ENCODE measurements at regions not wholly inside any gene's neighbourhood (a gene's known extent, or its start where the extent isn't known, plus 50 kb on each side); places are given as distances from the start of the nearest gene placed in this dataset.
"Not testable (repeated sequence)": the region's sequence is repeated elsewhere in the genome, so short reads cannot be mapped to it uniquely, and the experiment has no call there.

DNA sequence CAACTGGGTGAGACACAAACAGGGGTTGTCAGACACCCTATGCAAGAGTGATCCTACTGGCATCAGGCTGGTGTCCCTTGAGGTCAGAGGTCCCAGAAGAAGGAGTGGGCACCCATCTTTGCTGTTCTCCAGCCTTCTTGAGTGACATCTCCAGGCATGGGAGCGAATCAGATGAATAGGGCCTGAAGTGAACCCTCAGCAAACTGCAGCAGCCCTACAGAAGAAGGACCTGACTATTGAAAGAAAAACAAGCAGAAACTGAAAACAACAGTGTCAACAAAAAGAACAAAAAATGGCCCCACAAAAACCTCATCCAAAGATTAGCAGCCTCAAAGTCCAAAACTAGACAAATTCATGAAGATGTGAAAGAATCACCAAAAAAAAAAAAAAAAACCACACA, 1229.7 kb upstream of the CRIM1 start:
- no peak for DNase-seq

DNA sequence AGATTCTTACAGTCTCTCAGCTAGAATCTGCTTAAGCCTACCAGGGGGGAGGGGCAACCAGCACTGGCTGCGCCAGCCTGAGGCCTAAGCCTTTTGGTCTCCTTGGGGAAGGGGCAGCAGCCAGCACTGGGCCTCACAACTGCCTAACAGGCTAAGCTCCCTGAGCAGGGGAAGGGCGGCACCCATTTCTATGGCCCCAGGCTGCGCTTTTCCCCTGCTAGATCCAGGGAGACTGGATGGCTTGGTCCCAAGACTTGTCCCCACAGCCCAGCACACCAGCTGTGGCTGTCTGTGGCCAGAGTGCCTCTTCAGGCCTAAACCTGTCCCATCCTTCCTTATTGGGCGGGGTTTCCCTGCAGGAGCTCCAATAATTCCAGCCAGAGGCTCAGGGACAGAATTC, 1230.3 kb upstream of the CRIM1 start:
- no peak for DNase-seq

DNA sequence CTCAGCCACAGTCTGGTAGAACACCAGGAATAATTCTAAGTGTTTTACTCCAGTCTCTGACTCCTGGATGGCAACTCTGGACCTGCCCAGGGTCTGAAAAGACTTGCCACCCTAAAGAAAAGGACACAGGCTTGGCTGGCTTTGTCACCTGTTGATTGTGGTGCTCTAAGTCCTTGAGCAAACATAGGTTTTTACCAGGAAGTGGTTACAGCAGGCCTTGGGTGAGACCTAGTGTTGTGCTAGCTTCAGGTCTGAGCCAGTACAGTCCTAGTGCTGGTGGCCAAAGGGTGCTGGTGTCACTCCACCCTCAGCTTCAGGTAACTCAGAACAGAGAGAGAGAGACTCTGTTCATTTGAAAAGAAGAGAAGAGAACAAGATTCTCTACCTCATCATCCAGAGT, 1239.4 kb upstream of the CRIM1 start:
- no peak for DNase-seq

DNA sequence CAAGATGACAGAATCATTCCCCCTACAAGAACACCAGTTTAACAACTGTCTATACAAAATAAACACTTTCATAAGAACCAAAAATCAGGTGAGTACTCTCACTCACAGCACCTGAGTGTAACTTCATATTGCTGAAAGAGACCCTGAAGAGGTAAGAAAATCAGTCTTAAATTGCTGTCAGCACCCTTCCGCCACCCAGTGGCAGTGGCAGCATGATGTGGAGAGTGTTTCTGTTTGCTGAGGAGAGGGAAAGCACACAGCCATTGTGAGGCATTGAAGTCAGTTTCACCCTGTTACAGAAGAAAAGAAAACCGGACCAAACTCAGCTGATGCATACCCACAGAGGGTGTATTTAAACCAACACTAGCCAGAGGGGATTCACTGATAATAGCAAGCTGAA, 1240.8 kb upstream of the CRIM1 start:
- no peak for DNase-seq

DNA sequence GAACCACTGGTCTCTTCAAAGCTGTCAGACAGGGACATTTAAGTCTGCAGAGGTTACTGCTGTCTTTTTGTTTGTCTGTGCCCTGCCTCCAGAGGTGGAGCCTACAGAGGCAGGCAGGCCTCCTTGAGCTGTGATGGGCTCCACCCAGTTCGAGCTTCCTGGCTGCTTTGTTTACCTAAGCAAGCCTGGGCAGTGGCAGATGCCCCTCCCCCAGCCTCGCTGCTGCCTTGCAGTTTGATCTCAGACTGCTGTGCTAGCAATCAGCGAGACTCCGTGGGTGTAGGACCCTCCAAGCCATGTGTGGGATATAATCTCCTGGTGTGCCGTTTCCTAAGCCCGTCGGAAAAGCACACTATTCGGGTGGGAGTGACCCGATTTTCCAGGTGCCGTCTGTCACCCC, 1243.2 kb upstream of the CRIM1 start:
- not testable (repeated sequence) for DNase-seq

DNA sequence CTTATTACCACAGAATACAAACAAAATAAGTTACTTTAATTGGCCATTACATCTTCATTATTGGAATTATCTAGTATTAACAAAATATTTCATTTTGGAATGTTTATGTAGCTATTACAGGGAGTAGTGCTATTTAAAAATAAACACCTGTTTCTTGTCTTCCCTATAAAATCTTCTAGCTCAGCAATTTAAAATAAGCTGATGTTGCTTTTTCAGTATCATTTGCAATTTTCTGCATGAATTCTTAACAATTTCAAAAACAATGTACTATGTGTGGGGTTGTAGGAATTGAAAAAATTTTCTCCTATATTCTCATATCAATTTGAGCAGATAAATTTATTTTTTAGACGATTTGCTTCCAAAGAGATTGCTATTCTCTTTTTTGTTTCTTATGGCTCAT, 1251.3 kb upstream of the CRIM1 start:
- DNase-seq = no peak

DNA sequence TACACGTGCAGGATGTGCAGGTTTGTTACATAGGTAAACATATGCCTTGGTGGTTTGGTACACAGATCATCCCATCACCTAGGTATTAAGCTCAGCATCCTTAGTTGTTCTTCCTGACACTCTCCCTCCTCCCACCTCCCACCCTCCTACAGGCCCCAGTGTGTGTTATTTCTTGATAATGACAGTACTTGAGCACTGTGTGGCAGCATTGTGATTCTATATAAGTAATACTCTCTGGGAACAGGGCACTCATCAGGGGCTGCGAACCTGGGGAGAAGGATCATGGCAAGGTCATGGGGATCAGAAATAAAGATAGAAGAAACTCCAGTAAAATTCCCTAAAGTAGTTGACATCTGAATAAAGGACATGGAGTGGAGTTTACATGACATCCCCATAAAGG, 1256.2 kb upstream of the CRIM1 start:
- no peak for DNase-seq

DNA sequence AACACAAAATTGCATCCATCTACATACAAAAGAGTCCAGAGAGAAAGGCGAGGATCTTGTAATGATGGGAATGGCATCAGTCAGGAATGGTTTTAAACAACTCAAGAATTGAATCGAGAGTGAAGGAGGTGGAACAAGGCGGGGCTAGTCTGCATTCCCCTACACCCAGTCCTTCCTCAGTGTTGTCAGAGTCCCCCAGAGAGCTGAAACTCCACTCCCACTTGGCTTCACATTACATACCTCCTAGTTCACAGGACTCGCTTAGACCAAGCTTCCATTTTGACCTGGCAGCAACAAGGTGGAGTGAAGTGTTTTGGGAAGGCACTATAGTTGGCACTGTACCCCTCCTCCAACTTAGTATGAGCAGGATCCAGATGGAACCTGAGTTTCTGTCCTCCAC, 1273.5 kb upstream of the CRIM1 start:
- no peak for DNase-seq

DNA sequence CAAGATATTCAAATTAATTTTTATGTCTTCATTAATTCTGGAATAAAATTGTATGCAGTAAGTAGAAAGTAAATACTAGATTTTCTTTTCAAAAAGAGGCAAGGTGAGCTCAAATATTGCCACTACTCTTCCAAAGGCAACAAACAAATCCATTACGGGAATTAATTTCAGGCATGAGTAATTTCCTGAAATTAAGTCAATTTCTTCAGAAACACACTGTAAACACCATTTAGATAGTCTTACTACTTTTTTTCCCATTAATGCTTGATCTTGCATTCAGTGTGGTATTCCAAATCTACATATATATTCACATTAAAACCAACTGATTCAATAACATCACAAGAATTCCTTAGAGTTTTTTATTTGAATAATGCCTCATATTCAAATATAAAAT, 1274.0 kb upstream of the CRIM1 start:
- DNase-seq = no peak

DNA sequence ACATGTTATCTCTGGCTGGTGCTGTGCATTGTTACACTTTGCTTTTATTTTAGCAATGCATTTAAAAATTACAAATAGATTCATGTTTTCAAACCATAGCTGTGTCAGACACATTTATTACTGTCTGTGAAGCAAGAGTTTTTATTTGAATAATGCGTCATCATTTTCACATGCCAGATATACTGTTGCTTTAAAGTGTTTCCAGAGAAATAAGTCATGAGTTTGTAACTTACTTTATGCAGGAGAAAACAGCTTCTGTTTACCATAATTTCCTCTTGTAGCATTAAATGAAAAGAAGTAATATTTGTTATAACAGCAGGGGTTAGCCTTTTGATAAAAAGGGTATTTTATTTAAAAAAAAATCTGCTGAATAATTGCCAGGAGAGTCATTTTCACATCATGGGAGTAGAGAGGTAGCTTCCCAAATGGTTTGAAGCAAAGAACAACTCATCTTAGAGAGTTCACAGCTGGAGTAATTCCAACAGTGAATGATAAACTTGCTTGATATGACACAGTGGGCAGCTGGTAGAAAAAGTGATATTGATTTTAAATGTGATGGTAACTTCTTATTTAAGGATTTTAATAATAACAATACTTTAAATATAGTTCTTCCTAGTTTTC, 1274.5 kb upstream of the CRIM1 start:
- peak in 1 of 3 donors; percentile 11 for DNase-seq

DNA sequence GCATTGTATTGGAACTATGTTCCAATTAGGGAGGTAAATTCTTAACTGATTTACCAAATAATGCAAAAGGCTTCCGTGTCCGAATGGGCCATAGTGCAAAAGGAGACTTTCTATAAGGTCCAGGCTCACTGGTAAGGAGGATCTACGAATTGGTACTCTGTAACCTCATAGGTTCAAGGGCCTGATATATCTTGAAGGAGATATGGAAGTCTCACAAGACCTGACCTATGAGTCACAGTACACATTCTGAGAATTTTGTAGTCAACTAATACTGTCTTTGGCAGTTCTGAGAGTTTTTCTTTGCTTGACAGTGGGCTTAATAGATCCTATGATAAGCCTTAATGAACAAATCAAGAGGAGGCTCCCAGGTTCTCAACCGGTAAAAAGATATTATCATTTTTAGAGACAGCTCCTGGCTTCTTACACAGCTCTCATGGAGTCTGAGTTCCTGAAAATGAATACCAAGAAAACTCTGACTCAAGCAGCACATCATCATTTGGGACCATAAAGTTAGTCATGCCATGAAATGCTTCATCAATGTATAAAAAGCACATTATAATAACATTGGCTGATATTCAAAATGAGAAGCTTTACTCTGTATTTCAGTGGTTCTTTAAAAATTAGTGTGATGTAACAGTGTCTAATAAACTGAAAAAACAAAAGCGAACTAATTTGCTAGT, 1275.2 kb upstream of the CRIM1 start:
- peak in 1 of 3 donors; percentile 12 for DNase-seq

DNA sequence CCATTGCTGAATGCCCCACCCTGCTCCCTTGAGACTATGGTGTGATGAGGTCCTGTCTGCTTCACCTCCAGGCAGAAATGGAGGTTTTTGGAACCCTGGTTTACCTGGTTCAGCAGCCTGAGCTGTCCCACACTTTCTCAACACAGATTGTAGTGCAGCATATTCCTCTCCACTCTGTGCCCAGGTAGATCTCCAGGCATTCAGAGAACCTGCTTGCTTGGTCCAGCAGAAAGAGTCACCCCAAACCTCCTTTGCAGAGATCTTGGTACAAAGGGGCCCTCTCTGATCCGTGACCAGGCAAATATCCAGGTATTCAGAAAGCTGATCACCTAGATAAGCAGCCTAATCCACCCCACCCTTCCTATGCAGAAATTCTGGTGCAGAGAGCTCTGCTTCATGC, 1288.2 kb upstream of the CRIM1 start:
- DNase-seq = no peak

DNA sequence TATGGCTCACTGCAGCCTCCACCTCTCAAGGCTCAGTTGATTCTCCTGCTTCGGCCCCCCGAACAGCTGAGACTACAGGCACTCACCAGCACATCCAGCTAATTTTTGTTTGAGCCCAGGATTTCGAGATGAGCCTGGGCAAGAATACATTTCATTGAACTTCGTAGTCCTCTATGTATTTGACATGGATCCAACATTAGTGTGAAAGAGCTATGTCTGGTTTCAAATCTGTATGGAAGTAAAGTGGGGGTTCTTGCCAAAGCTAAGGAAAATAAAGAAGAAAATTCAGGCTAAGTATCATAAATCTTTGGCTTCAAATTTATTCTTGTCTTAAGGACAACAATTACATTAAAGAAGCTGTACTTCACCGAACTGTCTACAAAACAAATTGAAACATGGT, 1291.7 kb upstream of the CRIM1 start:
- no peak for DNase-seq

DNA sequence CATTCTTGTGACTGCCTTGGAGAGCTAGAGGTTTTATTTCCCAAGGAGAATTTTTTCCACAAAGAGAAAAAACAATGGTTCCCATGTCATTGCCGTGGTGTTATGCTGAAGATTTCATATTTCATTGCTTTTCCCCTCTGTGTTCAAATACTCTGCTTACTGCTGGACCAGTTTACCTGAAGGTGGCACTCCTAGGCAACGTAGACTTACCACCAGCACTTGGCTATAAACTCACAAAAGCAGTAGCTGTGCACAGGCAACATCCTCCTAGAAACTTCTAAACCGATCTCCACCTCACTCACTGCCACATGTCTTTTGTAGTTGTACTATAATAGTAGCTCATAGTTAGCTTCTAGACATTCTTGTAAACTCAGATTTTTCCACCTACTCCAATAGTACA, 1319.7 kb upstream of the CRIM1 start:
- no peak for DNase-seq

DNA sequence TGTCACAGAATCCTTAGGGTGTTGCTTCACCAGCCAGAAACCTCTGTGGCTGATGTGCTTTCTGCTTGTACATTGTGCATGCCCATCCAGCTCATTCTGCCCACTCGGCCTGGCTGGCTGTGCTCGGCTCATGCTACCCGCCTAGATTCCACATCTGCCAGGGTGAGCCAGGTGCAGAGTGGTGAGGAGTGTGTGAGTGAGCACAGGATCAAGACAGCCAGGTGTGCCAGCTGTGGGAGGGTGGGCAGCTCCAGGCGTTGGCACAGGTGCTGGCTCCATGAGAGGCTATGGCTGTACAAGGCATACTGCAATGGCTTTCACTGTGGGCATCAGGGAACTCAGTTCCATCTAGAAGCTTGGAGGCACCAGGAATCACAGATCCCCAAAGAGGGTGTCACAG, 1321.8 kb upstream of the CRIM1 start:
- DNase-seq = no peak

DNA sequence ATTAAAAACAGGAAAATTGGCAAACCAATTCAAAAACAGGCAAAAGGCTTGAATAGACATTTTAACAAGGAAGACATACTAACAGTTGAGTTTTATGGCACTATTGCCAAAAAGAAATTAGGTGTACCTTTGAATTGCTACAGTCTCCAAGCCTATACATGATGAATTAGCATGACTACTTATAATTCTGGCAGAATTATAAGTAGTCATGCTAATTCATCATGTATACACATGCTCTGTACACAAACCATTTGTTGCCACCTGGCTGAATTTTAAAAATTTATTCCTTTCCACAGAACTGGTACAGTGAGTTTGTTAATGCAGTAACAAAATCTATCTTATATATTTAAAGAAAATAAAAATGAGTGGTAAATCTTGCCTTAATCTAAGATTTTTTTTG, 1332.0 kb upstream of the CRIM1 start:
- DNase-seq = no peak

DNA sequence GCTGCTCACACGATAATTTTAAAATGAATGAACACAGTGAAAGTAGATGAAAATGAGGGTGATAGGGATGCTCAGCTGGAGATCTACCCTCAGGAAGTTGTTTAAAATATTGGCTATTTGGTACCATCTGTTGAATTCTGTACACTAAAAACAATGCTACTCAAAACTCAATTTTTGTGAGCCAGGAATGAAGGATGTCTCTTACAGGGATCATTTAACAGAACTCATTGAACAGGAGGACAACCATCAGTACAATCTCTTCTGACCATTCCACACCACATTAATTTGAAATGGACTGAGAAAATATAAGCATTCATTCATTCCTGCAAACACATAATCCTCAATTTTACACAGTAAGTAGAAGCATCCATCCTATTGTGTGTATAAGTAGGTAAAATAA, 1355.1 kb upstream of the CRIM1 start:
- DNase-seq = no peak

DNA sequence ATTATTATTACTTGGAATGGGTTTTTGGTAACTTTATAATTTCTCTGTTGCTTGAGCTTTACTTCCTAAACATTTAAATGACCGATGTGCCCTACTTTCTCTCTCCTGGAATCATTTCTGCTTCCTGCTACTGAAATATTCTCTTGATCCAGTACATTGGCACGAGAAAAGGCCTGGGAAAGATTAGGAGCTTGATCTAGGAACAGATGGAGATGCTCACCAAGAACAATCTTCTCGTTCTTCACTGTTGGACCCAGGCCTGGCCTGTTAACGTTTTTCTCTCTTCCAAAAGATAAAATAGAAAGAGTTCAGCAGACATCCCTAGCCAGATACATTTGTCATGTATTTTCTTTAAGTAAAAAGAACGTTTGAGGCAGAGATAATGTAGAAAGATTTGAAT, 1356.8 kb upstream of the CRIM1 start:
- DNase-seq = no peak

DNA sequence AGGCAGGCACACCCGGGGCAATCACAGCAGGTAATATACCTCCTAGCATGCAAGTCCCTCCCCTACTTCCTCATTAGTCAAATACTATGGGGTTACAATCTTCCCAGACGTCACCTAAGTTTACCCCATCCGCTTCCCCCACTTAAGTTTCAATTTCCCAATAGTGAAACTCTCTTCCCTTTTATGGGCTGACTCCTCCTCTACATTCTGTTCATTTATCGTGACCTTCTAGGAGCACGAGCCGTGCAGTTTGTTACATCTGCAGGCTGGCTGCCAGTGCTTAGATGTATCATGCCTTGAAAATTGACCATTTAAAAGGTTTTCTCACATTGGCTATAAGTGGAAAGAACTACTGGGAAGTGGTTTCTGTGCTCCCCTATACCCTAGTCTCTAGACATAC, 1357.8 kb upstream of the CRIM1 start:
- peak in 1 of 3 donors; percentile 1 for DNase-seq

DNA sequence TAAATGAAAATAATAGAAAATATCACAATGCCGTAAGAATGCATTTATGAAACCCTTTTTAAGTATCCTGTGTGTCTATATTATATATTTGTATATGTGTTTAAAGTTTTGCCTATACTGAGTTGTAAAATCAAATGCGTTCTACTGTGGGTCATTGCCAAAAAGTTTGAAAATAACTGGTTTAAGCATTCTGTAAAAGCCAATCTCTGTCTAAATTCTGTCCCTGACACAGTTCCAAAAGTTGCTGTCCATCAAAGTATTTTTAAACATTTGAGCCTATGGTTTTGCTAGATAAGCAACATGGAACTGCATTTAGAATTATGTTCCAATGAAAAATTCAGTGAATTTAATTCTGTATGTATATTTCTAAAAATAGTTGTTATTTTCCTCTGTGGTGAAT, 1360.4 kb upstream of the CRIM1 start:
- no peak for DNase-seq

DNA sequence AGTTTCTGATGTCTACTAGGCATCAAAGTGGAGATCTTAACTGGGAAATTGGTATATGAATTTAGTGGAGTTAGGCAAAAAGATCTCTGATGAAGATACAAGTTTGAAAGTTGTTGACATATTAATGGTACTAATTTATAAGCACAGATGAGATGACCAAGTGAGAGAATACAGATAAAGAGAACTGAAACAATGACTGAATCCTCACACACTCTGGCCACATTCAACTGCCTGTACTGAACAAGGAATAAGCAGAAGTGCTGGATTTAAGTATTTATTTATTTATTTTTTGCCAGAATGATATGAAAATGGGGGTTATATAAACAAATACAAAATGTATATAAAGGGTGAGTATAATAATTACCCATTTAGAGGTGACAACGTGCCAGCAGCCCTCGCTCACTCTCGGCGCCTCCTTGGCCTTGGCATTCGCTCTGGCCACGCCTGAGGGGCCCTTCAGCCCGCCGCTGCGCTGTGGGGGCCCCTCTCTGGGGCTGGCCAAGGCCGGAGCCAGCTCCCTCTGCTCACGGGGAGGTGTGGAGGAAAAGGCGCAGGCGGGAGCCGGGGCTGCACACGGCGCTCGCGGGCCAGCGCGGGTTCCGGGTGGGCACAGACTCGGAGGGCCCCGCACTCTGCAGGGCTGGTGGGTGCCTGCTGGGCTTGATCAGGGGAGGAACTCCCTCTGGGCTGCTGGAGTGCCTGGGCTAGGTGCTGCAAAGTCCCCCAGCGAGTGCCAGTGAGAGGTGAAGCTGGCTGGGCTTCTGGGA, 1363.9 kb upstream of the CRIM1 start:
- no peak for DNase-seq

DNA sequence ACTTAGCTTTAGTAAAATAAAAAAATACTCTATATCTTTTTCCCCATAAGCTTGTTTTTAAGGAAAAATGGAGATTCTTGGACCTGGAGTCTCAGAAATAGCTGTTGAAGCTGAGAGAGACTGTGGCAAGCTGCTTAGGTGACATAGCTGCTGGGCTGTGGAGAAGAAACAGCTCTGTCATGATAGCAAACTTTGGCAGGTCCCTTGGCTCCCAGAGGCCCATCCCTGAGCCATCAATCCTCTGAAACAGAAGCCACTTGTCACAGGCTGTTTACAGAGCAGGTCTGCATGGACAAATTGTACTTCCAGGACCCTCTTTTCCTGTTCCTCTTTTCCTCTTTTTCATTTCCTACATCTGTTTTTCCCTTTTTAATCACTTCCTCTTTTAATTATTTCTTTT, 1370.1 kb upstream of the CRIM1 start:
- DNase-seq = no peak

DNA sequence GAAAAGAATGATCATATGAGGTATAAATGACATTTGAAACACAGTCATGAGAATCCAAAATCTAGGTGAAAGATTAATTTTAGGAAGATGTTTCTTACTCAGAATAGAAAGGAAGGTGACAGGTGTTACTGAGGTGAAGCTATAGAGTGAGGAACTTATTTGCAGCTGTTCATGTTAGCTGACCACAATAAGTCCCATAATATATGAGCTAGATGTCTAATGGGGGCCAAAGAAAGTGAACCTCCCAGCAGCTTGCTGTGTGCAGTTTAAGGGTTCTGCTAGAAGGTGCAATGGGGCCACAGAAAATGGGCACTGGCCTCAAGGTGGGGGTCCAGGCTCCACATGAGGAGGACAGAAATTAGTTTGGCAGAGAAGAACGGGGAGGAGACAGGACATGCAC, 1374.9 kb upstream of the CRIM1 start:
- DNase-seq = no peak

All from muscle of back (tissue), 3 donors.